CD14-positive monocyte (primary cell): ENCODE measurements at regions not wholly inside any gene's neighbourhood (a gene's known extent, or its start where the extent isn't known, plus 50 kb on each side); places are given as distances from the start of the nearest gene placed in this dataset.

ENCODE experiments used
- DNase-seq, 3 donors: peaks; one replicate each; pipeline ENCODE4 v3.0.0-alpha.2; 2011 to 2022
- H2AFZ ChIP-seq: 2 replicates; pipeline ENCODE4 v1.6.0; 2012; ENCODE audit warnings: mild to moderate bottlenecking, low read depth, low read length, inconsistent platforms; ENCODE audit not compliant: insufficient read depth, poor library complexity, severe bottlenecking
- H3K27ac ChIP-seq, 2 donors: 1 replicate in 1 of 2; 2 replicates in 1 of 2; pipeline ENCODE4 v1.5.1; 2012 to 2013; ENCODE audit warnings: low read length in 2 of 2, control low read depth in 1 of 2, inconsistent platforms in 1 of 2, low read depth in 1 of 2, mild to moderate bottlenecking in 1 of 2
- H3K27me3 ChIP-seq, 2 donors: one replicate each; pipeline versions ENCODE4 v1.6.0 to v1.6.1; 2011 to 2013; ENCODE audit warnings: low read length in 2 of 2; ENCODE audit not compliant: control insufficient read depth in 2 of 2, insufficient read depth in 2 of 2
- H3K36me3 ChIP-seq, 2 donors: replicated peaks in 1 of 2; 1 replicate in 1 of 2; 2 replicates in 1 of 2; pipeline versions ENCODE4 v1.5.1 to v1.6.1; 2012 to 2013; ENCODE audit warnings: low read length in 2 of 2, control low read depth in 1 of 2, inconsistent platforms in 1 of 2, mild to moderate bottlenecking in 1 of 2; ENCODE audit not compliant: insufficient read depth in 2 of 2, control insufficient read depth in 1 of 2
- H3K4me1 ChIP-seq, 2 donors: 1 replicate in 1 of 2; 2 replicates in 1 of 2; pipeline versions ENCODE4 v1.5.1 to v1.6.1; 2012 to 2013; ENCODE audit warnings: low read length in 2 of 2, control low read depth in 1 of 2, inconsistent platforms in 1 of 2, mild to moderate bottlenecking in 1 of 2, moderate library complexity in 1 of 2; ENCODE audit not compliant: insufficient read depth in 2 of 2, control insufficient read depth in 1 of 2
- H3K4me2 ChIP-seq: replicated peaks from 2 replicates; pipeline ENCODE3; 2012; ENCODE audit warnings: low read length, moderate library complexity, mild to moderate bottlenecking; ENCODE audit not compliant: poor library complexity, severe bottlenecking; ENCODE audit errors: extremely low read depth
- H3K4me3 ChIP-seq, 3 experiments: fragments of 200-600 bp in 1 of 3; sonication (generic) in 1 of 3; replicated peaks in 1 of 3; 1 replicate in 2 of 3; 2 replicates in 1 of 3; pipeline ENCODE4 v1.5.1; 2011 to 2013; ENCODE audit warnings: low read length in 3 of 3, mild to moderate bottlenecking in 3 of 3, control low read depth in 2 of 3, low read depth in 2 of 3, inconsistent platforms in 1 of 3, moderate library complexity in 1 of 3
- H3K79me2 ChIP-seq: 2 replicates; pipeline ENCODE4 v1.6.0; 2012; ENCODE audit warnings: mild to moderate bottlenecking, control low read depth, inconsistent platforms, low read length, moderate library complexity; ENCODE audit not compliant: insufficient read depth
- H3K9ac ChIP-seq: 2 replicates; pipeline ENCODE4 v1.6.0; 2017; ENCODE audit warnings: low read length, mild to moderate bottlenecking; ENCODE audit not compliant: insufficient read depth, poor library complexity, severe bottlenecking
- H3K9me3 ChIP-seq, 2 donors: replicated peaks in 1 of 2; 1 replicate in 1 of 2; 2 replicates in 1 of 2; pipeline versions ENCODE4 v1.5.1 to v1.6.1; 2012 to 2013; ENCODE audit warnings: low read length in 2 of 2, control low read depth in 1 of 2; ENCODE audit not compliant: control insufficient read depth in 1 of 2, insufficient read depth in 1 of 2
- H4K20me1 ChIP-seq: 2 replicates; pipeline ENCODE4 v1.6.0; 2012; ENCODE audit warnings: mild to moderate bottlenecking, low read length, control low read depth, moderate library complexity; ENCODE audit not compliant: insufficient read depth
- H3K27ac Mint-ChIP-seq, 7 donors: one replicate each; pipeline ENCODE4 v1.8.0; 2020; ENCODE audit warnings: mild to moderate bottlenecking in 7 of 7, mixed read lengths in 7 of 7, moderate library complexity in 6 of 7, inconsistent platforms in 2 of 7
- H3K27me3 Mint-ChIP-seq, 3 donors: one replicate each; pipeline ENCODE4 v1.8.0; 2021 to 2022; ENCODE audit warnings: low read depth in 3 of 3, mild to moderate bottlenecking in 3 of 3, mixed read lengths in 3 of 3, moderate library complexity in 3 of 3, inconsistent platforms in 1 of 3
- H3K36me3 Mint-ChIP-seq, 2 donors: one replicate each; pipeline ENCODE4 v1.8.0; 2020; ENCODE audit warnings: mixed read lengths in 2 of 2, inconsistent platforms in 1 of 2, mild to moderate bottlenecking in 1 of 2
- H3K4me1 Mint-ChIP-seq: one replicate; pipeline ENCODE4 v1.8.0; 2020; ENCODE audit warnings: mild to moderate bottlenecking, mixed read lengths
- H3K4me3 Mint-ChIP-seq, 2 donors: one replicate each; pipeline ENCODE4 v1.8.0; 2020; ENCODE audit warnings: mild to moderate bottlenecking in 2 of 2, mixed read lengths in 2 of 2, moderate library complexity in 1 of 2
- H3K9me3 Mint-ChIP-seq, 7 donors: one replicate each; pipeline ENCODE4 v1.8.0; 2020 to 2022; ENCODE audit warnings: mixed read lengths in 7 of 7, mild to moderate bottlenecking in 6 of 7, moderate library complexity in 6 of 7, inconsistent platforms in 2 of 7
- WGBS: methylation state at CpG from one replicate; pipeline ENCODE4 v1.1.5; 2013; ENCODE audit warnings: missing lambda C conversion rate; ENCODE audit not compliant: insufficient coverage; 5-methylcytosine and 5-hydroxymethylcytosine counted together
- intact Hi-C, 2 donors: fragments of 100-400 bp; cut with micrococcal nuclease; formaldehyde crosslinking; loops; one replicate each; pipeline versions ENCODE4 v1.15.0 to v1.15.1; 2023
- TF ChIP-seq, protein P1 (sequence below): fragments of 200-600 bp; IDR thresholded peaks from one replicate; pipeline ENCODE4 v1.8.0; 2022; ENCODE audit warnings: antibody characterized with exemption, mild to moderate bottlenecking

DNA sequence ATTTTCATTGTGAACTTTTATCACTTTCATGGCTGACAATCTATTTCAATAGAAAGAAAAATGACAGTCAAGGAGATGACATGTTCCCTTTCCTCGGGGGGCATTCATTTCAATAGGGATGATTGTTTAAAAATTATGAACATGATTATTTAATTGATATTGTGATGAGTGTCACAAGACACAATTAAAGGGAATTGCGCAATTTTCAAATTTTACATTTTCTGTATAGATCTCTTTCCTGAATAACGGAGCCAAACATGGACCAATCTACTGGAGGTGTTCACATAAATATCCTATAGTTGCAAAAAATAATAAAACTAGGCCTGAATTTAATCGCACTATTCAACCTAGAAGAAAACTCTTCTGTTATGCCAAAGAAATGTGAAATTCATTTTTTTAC is 1274.6 kb downstream of the SLITRK5 start:
- Histone ChIP-seq H3K4me1 (no peaks in the 10 kb centered on the region), H3K79me2 (no peaks in the 10 kb centered on the region), H4K20me1 (no peaks in the 10 kb centered on the region), H3K27me3 (no peaks in the 10 kb centered on the region), H3K4me2 (no peak overlapping the region), H3K36me3 (no peaks in the 10 kb centered on the region), H3K27ac (no peak overlapping the region), H2AFZ (no peak overlapping the region), H3K9me3 (no peaks in the 10 kb centered on the region), H3K4me3 (no peak overlapping the region), H3K9ac (no peak overlapping the region)
- Mint-ChIP-seq H3K4me3 (no peak overlapping the region), H3K27me3 (no peaks in the 10 kb centered on the region), H3K9me3 (peaks cover 4 to 8% (median 6%) of the 10 kb centered on the region in 7 donors), H3K27ac (no peak overlapping the region), H3K36me3 (no peaks in the 10 kb centered on the region), H3K4me1 (no peaks in the 10 kb centered on the region)
- intact Hi-C loops: no loop called here
- TF ChIP-seq, protein P1, sequence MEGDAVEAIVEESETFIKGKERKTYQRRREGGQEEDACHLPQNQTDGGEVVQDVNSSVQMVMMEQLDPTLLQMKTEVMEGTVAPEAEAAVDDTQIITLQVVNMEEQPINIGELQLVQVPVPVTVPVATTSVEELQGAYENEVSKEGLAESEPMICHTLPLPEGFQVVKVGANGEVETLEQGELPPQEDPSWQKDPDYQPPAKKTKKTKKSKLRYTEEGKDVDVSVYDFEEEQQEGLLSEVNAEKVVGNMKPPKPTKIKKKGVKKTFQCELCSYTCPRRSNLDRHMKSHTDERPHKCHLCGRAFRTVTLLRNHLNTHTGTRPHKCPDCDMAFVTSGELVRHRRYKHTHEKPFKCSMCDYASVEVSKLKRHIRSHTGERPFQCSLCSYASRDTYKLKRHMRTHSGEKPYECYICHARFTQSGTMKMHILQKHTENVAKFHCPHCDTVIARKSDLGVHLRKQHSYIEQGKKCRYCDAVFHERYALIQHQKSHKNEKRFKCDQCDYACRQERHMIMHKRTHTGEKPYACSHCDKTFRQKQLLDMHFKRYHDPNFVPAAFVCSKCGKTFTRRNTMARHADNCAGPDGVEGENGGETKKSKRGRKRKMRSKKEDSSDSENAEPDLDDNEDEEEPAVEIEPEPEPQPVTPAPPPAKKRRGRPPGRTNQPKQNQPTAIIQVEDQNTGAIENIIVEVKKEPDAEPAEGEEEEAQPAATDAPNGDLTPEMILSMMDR: no peak
- DNase-seq: no peak
- no CpG with 5 or more reads among the region's 4 CpGs for WGBS

DNA sequence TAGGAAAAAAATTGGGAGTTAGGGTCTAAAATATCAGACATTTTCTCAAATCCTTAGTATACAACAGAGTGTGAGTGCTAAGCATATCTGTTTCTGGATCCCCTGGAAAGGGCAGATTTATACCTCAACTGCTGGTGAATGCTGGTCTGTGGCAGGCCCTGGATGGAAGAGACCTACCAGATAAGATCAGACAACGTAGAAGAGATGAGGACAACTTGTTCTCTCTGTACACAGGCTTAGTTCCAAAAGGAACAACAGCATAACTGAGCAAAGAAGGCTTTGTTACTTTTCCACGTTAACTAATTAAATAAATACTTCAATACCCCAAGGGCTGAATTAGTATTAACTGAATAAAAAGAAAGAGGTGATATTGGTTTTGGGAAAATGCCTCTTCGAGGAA is 1277.3 kb downstream of the SLITRK5 start:
- Histone ChIP-seq H3K36me3 (no peaks in the 10 kb centered on the region), H4K20me1 (no peaks in the 10 kb centered on the region), H2AFZ (no peak overlapping the region), H3K4me1 (no peaks in the 10 kb centered on the region), H3K4me2 (no peak overlapping the region), H3K9ac (no peak overlapping the region), H3K9me3 (no peaks in the 10 kb centered on the region), H3K27ac (no peak overlapping the region), H3K79me2 (no peaks in the 10 kb centered on the region), H3K4me3 (no peak overlapping the region), H3K27me3 (no peaks in the 10 kb centered on the region)
- DNase-seq: no peak
- Mint-ChIP-seq H3K4me3 (no peak overlapping the region), H3K9me3 (peaks cover 2 to 9% (median 5%) of the 10 kb centered on the region in 7 donors), H3K36me3 (no peaks in the 10 kb centered on the region), H3K27me3 (no peaks in the 10 kb centered on the region), H3K4me1 (no peaks in the 10 kb centered on the region), H3K27ac (no peak overlapping the region)
- TF ChIP-seq, protein P1: no peak
- WGBS: no CpG with 5 or more reads among the region's 3 CpGs
- intact Hi-C loops: no loop called here
